Activated CD4-positive, alpha-beta T cell treated with anti-CD3 and anti-CD28 coated beads for 48 hours (primary cell): ENCODE measurements at regions not wholly inside any gene's neighbourhood (a gene's known extent, or its start where the extent isn't known, plus 50 kb on each side); places are given as distances from the start of the nearest gene placed in this dataset.
A peak's percentile ranks its signal among the peaks of the same experiment; 100 is the strongest.

Source experiments
- DNase-seq: peaks from one replicate; pipeline ENCODE4 v3.0.0-alpha.2; 2020

DNA sequence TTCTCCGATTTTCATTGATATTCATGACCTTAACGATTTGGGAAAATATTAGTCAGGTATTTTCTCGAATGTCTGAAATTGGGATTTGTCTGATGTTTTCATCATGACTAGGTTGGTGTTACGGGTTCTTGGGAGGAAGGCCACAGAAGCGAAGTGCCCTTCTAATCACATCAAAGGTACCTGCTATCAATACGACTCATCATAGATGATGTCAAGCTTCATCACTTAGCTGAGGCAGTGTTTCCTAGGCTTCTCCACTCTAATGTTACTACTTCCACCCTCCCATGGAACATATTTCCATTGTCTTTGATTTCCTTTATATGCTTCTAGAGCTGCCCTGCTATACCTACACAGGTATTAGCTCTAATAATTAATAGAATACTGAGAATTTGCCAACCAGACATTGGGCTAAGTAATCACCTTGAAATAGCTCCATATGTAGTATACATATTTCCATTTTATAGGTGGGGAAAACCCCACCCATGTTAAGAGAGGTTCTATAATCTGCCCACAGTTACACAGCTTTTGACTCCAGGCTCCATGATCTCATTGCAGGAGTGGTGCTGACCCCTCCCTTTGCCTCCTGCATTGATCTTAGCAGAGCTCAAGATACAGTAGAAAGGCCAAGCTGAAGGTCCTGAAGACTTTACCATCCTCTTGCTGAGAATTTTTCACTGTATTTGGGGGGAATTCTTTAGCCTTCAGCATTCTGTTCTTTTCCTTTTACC, 238.6 kb upstream of the ADAMTSL1 start:
- DNase-seq: no peak

DNA sequence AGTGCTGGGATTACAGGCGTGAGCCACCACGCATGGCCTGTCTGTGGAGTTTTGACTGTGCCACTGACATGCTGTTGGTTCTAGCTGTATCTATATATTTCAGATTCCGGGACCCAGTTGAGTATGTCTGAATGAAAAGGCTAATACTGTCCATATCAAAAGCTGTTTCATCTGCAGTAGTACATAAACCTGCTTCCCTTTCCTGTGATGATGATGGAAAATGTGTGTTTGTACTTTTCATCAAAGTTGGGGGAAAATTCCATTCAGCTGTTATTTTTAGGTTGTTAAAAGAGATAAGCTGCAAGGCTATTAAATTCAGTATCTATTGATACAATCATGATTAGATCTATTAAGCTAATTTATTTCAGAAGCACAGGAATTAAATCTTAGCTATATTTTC, 237.6 kb upstream of the ADAMTSL1 start:
- DNase-seq: no peak

DNA sequence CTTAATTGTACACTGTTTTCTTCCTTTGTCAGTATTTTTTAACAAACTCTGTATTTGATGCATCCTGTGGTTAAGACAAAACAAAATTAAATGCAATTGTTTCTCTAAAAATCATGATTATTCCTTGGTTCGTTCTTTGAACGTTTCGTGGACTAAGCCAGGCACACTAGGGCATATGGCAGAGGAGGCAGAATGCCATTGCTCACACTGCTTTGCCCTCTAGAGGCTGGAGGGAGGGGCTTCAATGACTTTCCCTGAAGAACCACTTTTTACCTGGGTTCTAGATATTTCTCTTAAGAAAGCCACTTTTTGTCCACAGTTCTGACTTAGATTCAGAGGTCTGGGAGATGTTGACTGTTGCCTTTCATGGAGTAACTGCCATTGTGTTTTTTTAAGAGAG, 236.2 kb upstream of the ADAMTSL1 start:
- DNase-seq: no peak

DNA sequence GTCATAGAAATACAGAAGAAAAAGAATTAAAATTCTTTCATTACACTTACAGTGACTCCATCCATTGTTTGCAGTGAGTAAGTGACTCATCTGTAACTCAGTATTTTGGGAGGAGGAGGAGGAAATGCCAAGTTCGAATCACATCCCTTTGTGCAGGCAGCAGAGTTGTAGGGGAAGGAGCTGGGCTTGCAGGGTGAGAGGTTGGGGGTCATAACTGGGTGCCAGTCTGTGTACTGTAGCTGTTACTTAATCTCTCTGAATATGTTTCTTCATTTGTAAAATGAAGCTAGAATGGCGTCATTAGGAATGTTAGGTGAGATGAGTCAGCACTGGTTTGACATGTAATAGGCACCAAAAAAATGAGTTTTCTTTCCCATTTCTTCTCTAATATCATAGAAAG, 235.7 kb upstream of the ADAMTSL1 start:
- DNase-seq: no peak

DNA sequence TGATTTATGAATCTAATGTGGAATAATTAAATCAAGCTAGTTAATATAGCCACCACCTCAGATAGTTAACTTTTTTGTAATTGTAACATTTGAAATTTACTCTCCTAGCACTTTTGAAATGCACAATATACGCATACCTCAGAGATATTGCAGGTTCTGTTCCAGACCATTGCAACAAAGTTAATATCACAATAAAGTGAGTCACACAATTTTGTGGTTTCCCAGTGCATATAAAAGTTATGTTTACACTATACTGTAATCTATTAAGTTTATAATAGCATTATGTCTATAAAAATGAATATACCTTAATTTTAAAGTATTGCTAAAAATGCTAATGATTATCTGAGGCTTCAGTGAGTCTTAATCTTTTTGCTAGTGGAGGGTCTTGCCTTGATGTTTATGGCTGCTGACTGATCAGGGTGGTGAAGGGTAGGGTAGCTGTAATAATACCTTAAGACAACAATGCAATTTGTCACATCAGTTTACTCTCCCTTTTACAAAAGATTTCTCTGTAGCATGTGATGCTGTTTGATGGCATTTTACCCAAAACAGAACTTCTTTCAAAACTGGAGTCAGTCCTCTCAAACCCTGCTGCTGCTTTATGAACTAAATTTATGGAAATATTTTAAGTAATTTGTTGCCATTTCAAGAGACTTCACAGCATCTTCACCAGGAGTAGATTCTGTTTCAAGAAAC, 235.1 kb upstream of the ADAMTSL1 start:
- DNase-seq: no peak

DNA sequence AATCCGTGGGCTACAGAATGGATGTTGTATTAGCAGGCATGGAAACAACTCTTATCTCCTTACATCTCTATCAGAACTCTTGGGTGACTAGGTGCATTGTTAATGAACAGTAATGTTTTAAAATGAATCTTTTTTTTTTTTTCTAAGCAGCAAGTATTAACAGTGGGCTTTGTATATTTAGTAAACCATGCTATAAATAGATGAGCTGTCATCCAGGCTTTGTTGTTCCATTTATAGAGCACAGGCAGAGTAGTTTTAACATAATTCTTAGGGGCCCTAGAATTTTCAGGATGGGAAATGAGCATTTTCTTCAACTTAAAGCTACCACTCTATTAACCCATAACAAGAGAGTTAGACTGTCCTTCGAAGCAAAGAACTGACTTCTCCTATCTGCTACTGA, 233.7 kb upstream of the ADAMTSL1 start:
- no peak for DNase-seq

DNA sequence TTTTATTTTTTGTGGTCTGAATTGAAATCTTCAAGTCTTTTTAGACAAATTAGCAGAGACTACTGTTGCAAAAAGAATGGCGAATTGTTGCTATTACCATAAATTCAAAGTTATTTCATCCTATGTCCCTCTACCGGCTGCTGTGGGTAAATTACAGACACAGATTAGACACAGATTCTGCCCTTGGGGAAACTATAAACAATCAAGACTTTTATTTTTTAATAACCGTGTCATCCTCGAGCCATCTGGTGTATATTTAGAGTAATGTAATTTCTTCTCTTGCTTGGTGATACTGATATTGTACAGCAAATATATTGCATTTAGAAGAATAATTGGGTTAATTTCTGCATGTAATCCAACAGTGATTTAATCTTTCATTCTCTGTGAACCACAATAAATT, 228.0 kb upstream of the ADAMTSL1 start:
- DNase-seq: no peak

DNA sequence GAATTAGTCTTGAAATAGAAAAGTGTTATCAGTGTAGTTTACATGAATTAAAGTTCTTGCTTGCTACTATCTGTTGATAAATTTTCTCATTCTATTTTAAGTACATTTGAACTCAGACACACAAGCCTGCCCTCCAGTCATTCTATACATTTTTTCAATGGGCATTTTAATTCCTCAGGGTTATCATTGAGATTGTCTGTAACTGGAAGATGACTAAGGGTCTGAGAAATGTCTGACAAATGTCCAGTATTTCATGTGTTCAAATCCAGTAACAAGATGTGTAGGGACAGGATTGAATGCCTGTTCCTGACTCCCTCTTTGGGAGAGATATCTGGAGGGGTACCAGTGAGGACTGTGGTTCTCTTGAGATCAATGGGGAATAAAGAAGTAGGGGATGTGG, 223.9 kb upstream of the ADAMTSL1 start:
- no peak for DNase-seq

DNA sequence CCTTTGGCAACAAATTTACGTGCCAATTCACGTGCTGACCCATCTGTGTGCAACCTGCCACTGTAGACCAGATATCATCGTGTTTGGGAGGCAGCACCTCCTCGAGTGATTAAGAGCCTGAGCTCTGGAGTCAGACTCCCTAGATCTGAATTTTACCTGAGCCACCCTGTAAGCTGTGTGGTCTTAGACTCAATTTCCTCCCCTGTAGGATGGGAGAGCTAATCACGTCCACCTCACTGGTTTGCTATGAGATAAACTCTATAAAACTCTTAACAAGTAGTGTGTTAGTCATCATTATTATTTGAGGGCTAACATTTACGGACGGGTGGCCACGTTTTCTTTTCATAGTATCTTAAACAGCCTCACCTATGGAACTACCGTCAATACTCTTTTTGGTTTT, 220.0 kb upstream of the ADAMTSL1 start:
- DNase-seq: no peak

DNA sequence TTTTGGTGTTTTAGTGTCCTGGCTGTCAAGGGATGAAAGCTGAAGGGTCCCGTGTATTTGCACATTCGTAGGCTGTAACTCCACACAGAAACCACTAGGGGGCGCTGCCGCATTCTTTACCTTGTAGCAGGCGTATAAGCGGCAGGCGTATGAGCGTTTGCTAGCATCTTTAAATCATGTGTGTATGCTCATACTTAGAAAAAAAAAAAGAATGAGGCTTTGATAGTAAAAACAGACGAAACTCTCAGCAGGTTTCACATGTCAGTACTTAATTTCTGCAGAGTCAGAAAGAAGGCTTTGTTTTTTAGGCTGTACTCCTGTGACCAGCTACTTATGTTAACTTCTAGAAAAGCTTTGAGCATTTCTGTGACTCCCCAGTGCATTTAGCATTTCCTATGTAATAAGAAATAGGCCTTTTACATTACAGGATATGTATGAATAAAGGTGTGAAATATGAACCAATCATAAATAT, 218.8 kb upstream of the ADAMTSL1 start:
- peak; percentile 81 for DNase-seq

DNA sequence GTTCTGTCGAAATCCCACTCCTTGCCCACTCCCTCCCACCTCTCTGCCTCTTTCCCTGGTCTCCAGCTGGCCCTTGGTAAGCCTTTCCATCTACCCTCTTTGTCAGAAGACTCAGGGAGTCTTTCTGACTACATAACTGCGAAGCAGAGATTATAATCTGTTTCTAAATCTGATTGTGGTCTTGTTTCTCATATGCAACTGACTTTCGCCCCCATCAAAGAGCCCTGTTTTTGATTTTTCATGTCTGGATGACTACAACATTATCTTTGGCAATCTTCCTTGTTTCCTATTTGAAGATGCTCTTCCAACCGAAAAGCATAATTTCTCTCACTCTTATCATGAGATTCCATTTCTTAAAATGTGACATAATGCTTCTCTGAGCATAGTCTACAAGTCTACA, 218.2 kb upstream of the ADAMTSL1 start:
- no peak for DNase-seq

DNA sequence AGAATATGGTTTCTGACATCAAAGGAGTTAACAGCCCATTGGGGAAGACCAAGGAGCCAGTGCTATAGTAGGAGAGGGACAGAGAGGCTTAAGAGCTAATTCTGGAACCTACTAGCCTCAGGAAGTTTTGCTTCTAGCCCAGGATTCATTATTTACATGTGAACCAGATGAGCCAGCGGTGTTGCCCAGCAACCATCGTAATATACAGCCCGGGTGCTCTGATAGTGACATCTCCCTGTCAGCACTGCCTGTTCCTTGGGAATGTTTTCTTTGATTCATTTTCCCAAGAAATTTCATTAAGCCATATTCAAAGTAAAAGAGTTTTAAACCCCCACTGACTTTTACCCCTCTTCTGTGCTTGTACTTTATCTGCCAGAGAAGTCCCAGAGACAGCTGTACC, 217.4 kb upstream of the ADAMTSL1 start:
- no peak for DNase-seq

DNA sequence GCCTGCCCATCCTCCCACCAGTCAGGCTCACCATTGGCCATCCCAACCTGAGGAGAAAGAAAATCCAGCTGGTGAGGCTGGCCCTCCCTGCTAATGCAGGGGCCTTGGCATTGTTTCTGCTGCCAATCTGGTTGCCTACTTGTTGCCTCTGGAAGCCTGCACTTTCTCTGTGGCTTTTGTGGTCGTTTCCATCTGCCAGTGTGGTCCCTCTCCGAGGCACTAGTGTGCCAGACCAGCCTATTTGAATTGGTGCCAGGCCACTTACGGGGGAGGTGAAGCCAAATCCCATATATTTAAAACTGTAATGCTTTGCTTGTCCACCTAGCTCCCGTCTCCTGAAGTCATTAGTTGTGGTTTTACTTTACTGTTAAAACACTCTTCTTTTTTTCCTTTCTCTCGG, 213.4 kb upstream of the ADAMTSL1 start:
- no peak for DNase-seq

DNA sequence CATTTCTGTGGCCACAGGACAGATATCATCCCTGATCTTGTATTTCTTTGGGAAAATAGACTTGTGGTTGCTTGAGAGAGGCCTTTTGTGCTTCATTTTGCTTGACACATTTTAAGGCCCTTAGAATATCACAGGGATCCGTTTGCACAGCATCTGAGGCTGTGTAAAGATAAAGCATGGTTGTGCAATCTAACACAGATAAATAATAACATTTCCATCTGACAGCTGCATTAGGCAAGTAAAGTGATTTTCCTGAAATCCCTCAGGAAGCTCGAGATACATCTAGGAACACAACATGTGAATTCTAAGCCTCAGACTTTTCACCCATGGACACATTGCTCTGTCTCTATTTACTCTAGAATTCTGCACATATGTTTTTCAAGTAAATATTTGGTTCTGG, 212.8 kb upstream of the ADAMTSL1 start:
- DNase-seq: no peak

DNA sequence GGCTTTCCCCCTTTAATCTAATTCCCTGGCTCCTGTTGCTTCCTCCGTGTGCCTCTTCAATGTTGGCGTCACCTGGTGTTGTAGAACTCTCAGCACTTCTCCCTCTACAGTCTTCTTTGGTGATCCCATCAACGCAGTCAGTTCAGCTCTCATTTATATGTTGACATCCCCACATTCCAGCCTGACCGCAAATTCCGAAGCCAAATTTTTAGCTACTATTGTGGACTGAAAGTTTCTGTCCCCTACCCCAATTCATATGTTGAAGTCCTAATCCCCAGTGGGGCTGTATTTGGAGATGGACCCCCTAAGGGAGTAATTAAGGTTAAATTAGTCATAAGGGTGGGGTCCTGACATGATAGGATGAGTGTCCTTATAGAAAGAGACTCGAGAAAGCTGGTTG, 210.6 kb upstream of the ADAMTSL1 start:
- DNase-seq: no peak

DNA sequence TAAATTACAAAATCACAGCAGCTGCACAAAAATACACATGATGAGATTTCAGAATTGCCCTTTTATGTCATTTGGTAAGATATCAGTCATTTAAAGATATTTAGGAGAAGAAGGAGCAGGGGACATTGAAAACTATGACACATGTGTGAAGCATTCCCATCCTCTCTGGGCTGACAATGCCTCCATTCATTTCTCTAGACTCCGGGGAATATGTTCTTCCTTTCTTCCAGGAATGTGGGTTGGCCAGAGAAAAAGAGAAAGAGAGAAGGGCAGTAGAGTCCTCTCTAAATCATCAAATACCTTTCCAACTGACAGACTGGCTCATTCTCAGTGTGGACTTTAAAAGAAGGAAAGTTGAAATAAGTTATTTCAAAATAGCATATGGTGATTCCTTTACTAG, 205.6 kb upstream of the ADAMTSL1 start:
- no peak for DNase-seq

DNA sequence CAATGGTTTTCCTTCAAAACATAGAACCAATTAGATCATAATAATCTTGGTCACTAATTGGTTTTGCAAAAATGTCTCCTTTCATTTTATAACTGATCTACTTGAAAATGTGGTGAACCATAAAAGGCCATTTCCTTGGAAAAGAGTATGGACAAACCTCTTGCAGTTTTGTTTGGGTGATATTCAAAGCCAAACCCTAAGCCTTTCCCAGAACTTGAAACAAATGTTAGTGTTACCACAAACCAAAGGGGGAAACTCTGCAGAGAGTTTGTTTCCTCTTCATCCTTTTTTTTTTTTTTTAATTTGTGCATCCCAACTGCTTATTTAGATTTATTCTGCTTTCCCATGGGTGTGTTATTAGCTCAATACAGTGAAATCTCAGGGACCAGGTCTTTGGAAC, 204.4 kb upstream of the ADAMTSL1 start:
- no peak for DNase-seq

DNA sequence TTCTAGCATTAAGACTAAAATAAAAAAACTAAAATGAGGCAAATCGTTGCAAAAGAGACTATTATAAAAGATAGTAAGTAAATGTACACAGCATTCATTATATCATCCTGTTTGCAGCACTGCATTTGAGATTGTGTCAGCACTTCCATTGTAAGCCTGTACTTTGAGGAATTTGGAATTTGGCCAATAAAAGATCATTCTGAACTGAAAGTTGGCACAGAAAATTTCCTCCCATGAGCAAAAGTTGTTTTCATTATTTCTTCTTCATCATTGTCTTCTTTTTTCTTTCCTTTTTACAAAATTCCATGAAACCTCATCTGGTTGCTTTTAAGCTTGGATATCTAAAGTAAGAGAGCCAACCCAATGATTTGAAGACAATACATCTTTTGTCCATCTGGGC, 199.3 kb upstream of the ADAMTSL1 start:
- DNase-seq: no peak

DNA sequence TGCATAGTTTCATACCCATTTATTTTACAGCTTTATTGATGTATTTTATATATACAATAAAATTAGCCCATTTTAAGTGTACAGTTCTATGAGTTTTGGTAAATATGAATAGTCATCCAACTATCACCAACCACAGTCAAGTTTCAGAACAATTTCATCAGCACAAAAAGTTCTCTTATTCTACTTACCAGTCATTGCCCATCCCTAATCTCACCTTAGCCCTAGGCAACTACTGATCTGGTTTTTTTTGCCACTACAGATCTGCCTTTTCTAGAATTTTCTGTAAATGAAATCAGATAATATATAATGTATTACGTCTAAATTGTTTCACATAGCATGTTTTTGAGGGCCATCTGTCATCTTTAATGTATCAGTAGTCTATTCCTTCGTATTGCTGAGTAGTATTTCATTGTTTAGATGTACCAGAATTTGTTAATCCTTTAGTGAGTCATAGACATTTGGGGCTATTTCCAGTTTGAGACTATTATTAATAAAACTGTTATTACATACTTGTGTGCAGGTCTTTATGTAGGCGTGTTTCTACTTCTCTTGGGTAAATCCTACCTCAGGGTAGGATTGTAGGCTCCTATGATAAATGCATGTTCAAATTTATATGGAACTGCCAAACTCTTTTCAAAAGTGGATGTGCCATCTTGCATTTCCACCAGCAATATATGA, 198.5 kb upstream of the ADAMTSL1 start:
- DNase-seq: no peak

DNA sequence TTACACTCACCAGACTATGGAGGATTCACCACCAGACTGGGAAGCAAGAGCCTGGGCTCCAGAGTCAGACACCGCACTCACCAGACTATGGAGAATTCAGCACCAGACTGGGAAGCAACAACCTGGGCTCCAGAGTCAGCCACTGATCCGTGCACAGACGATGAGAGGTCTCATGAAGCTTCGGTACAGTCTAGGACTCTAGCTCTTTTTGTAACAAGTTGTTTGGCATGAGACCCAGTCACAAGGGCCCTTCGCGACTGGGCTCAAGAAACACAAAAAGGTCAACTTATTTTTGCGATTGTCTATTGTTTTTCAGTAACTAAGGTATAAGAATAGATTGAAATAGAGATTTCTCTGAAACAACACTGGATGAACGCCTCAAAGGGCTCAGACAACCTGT, 192.7 kb upstream of the ADAMTSL1 start:
- DNase-seq: no peak

DNA sequence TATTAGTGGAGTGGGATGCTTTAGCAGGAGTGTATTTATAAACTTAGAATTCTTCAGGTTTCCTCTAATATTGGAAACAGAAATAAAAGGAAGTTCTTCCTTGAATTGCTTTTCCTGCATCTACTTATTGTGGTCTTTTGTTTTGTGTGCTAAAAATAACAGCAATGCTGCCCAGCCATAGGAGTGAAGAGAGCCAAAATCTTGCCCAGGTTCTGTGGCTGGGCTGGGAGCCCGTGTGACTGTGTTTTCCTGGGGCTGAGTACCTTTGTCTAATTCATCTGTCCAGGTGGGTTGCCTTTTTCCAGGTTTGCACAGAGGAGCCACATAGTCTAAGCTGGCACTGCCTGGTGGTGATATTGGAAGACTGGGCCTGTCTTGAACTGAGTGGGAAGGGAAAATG, 179.7 kb upstream of the ADAMTSL1 start:
- no peak for DNase-seq

DNA sequence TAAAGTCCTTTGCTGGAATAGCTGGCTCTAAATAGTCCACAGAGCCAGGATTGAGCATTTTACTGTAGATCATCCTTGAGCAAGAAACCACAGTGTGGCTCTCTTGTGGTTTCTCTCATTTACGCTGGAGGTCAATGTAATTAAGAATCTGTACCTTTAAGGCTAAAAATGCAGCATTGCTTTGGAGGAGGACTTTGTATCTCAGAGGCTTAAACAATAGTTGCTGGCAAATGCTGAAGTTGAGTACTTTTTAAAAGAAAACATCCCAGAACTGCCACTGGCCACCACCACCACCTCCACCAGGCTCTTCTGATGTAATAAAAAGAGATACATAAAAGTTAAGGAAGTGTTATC, 177.3 kb upstream of the ADAMTSL1 start:
- no peak for DNase-seq

DNA sequence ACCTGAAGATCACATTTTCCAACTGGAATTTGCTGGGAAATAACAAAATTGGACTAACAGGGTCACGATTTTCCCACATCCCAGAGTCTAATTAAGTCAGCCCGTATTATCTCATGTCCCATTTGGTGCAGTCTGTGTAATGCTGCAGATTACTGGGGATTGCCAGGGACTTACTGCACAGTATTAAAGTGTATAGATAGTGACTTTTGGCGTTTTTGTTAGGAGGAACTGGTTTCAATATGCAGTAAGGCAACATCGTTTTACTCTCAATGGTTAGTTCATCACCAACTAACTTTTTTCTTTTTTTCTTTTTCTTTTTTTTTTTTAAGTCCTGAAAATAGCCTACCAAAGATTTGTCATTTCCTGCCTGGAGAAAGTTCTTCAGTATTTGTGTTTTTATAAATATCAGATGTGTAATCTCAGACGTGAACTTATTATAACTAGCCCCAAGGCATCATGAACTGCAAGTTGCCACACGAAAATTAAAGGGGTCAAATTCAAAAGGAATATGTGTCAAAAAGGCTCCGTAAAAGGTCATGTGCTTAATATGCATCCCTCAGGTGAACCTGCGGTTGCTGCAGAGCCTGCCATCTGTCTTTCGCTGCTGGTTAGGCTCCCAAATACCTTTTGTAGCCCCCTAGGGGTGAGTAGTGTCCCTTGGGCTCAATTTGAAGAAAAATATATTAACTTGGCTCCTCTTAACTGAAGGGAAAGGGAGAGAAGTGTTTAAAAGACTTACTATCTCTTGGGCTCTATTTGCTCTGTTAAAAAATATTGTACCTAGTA, 176.7 kb upstream of the ADAMTSL1 start:
- no peak for DNase-seq

DNA sequence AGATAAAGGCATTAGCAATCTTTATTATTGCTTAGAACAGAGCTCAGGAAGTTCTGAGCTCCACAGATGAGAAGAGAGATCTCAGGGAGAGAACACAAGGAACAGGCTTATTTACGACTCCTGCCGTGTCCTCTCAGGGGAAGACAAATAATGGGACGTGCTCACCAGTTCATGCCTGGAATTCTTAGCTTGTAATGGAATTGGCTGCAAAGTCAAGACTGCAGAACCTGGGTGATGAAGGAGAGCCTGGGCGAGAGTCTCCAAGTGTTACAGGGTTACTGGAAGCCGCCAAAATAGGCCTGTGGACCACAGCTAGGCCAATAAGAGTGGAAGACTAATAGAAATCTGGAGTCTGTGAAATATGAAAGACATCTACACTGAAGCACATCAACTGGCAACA, 174.5 kb upstream of the ADAMTSL1 start:
- no peak for DNase-seq
